ENCODE measurements at regions not wholly inside any gene's neighbourhood (a gene's known extent, or its start where the extent isn't known, plus 50 kb on each side); places are given as distances from the start of the nearest gene placed in this dataset.

GRCh38 chr2:241943209-241943850 lies 73.8 kb downstream of the RTP5 start:
- DNase-seq (ENCODE audit: low read depth), result no peak

GRCh38 chr2:241943961-241944575 lies 74.5 kb downstream of the RTP5 start:
- DNase-seq (ENCODE audit: low read depth), result no peak

DNA sequence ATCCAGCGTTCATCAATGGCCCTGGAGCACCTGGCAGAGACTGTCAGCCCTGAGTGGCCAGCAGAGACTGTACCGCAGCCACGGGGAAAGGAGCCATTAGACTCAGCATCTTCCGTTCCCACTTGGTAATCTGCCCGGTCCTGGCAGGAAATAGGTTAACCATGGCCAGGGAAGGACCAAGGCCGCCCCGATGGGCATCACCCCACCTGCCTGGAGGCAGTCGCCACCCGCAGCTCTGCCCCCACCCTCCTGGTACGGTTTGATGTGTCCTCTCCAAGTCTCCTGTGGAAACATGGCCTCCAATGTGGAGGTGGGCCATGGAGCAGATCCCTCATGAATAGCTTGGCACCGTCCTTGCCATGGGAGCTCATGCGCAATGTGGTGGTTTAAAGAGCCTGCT lies 75.3 kb downstream of the RTP5 start:
- no peak for DNase-seq (ENCODE audit: low read depth)

GRCh38 chr2:241945311-241945710 lies 75.8 kb downstream of the RTP5 start:
- DNase-seq (ENCODE audit: low read depth), result no peak

DNA sequence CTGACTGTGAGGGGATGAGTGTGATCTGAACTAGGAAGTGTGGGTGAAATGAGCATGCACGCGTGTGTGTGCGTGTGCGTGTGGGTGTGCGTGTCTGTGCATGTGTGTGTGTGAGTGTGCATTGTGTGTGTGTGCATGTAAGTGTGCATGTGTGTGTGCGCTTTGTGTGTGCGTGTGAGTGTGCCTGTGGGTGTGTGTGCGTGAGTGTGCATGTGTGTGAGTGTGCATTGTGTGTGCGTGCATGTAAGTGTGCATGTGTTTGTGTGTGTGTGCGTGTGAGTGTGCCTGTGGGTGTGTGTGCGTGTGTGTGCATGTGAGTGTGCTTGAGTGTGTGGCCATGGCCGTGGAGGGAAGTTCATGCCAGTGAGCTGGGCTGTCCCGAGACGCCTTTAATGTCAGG lies 76.3 kb downstream of the RTP5 start:
- DNase-seq (ENCODE audit: low read depth), result no peak

GRCh38 chr2:241946306-241947003 lies 76.9 kb downstream of the RTP5 start:
- DNase-seq (ENCODE audit: low read depth), result no peak

GRCh38 chr2:241947004-241947350 lies 77.4 kb downstream of the RTP5 start:
- no peak for DNase-seq (ENCODE audit: low read depth)

- DNase-seq (ENCODE audit: low read depth), result no peak
Measured at GRCh38 chr2:241947401-241947800, 77.9 kb downstream of the RTP5 start.

GRCh38 chr2:241947876-241948275 lies 78.3 kb downstream of the RTP5 start:
- no peak for DNase-seq (ENCODE audit: low read depth)

DNA sequence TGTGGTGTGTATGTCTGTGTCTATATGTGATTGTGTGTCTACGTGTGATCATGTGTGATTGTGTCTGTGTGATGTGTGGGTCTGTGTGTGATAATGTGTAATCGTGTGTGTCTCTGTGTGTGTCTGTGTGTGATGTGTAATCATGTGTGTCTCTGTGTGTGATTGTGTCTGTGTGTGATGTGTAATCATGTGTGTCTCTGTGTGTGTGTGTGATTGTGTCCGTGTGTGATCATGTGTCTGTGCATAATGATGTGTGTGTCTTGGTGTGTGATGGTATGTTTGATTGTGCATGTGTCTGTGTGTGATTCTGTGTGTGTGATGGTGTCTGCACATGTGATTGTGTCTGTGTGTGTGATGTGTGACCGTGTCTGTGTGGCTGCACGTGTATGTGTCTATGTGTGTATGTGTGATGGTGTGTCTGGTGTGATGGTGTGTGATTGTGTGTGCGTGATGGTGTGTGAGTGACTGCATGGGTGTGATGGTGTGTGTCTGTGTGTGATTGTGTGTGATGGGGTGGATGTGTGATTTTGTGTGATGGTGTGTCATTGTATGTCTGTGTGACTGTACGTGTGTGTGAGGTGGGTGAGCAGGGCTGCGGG lies 78.9 kb downstream of the RTP5 start:
- no peak for DNase-seq (ENCODE audit: low read depth)

DNA sequence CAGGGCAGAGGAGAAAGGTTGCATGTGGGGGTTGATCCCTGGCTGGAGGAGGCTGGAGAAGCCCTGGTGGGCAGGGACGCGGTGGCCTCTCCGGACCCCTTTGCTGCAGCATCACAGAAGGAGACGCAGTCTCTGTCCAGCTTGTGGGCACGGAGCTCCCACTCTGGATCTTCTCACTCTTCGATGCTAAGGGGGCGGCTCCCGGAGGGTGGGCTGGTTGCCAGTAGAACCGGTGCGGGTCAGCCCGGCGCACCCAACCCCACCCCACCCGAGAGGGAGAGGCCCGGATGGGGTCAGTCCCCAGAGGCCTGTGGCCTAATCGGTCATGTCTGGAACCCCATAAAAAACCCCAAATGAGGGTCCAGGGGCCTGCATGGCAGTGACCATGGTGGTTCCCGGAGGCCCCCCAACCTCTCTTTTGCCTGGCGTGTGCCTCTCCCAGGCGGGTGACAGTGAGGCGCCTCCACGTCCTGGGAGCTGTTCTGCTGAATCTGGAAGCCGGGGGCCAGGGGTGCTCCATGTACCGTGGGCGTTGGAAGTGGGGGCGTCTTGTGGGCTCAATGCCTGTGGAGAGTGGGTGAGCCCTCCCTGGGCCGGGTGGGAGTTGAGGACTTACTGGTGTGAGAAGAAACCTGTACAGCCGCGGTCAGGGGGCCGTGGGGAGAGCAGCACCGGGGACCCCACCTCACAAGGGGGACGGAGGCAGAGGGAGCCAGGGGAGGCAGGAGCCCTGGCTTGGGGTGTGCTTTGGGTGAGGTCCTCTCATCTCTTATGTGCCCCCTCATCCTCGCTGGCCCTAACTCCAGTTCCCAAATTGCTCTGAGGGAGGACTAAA lies 79.6 kb downstream of the RTP5 start:
- no peak for DNase-seq (ENCODE audit: low read depth)

- no peak for DNase-seq (ENCODE audit: low read depth)
Measured at GRCh38 chr2:241949736-241950412, 80.3 kb downstream of the RTP5 start.

DNA sequence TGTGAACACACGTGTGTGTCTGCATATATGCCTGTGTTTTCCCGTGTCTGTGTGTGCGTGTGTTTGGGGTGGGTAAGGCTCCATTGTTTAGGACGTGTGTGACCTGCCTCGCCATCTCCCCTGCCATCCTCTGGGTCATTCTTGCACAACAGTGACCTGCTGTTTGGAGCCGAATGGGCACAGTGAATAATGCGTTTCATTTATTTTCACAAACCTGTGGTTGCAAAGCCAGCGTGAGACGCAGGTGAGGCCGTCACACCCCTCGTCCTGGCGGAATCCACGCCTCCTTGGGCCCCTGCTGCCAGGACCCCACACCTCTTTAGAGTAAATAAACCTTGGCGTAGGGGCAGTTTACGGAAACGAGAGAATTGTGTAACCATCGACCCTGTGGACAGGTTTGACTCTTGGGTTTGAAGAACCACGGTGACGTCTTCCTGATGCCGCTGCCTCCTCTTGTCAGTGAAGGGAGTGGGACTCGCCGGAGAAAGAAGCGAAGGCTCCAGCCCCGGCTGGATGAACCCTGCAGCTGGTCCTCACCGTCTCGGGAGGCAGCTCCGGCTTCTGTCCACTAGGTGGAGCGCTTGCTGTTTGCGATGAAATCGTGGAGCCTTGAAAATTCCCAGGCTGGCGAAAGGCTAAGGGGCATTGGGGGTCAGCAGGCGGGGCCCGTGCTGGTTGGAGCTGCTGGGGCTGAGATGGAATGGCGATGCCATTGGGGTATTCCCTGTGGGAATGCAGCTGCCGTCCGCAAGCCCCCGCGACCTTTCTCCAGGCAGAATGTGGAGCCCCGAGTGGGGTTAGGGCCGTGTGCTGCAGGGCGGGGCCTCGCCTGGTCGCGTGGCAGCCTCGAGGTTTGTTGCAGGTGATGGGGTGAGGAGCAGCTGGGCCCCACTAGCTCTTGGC lies 81.1 kb downstream of the RTP5 start:
- peak; percentile 41 for DNase-seq (ENCODE audit: low read depth)

- DNase-seq (ENCODE audit: low read depth), result no peak
Measured at GRCh38 chr2:241951316-241951700, 81.8 kb downstream of the RTP5 start.

DNA sequence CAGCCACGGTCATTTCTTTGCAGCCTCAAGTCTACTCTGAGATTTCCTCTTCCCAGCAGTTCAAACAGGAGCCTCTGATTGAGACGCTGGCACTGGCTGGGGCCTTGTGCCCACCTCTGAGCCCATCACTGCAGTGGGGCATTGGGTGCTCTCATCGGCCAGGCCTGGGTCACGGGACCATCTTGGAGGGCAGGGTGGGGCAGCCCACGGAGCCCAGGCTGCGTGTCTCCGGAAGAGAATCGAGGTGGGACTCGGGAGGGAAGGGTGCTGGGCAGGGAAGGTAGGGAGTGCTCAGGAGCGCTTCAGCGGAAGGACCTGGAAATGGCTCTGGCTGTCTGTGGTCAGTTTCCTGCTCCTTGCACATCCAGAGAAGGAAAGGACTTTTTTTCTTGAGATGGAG lies 82.4 kb downstream of the RTP5 start:
- no peak for DNase-seq (ENCODE audit: low read depth)

- DNase-seq (ENCODE audit: low read depth), result no peak
Measured at GRCh38 chr2:241952816-241953215, 83.3 kb downstream of the RTP5 start.

GRCh38 chr2:241953324-241953928 lies 83.9 kb downstream of the RTP5 start:
- no peak for DNase-seq (ENCODE audit: low read depth)

DNA sequence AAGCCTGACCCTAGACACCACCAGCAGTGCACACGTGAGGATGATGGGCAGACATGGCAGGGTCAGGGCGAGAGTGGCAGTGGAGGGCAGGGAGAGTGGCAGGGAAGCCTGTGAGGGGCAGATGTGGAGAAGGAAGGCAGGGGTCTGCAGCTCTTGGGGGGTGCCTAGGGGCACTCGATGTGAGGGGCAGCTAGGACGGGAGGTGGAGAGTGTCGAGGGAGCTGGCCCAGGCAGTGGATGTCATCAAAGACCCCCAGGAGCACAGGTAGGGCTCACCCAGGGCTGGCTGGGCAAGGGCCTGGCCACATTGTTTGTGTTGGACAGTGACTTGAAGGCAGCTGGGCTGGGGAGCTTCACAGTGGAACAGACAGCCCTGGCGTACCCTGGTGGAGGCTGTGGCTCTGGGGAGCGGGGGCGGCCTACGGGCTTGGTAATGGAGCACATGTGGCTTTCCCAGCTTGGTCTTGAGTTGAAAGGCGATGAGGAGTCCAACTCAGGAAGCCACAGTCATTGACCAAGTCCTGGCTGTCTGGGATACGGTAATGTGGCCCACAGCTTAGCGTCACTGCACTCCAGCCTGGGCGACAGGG lies 87.1 kb downstream of the RTP5 start:
- DNase-seq (ENCODE audit: low read depth), result no peak

DNA sequence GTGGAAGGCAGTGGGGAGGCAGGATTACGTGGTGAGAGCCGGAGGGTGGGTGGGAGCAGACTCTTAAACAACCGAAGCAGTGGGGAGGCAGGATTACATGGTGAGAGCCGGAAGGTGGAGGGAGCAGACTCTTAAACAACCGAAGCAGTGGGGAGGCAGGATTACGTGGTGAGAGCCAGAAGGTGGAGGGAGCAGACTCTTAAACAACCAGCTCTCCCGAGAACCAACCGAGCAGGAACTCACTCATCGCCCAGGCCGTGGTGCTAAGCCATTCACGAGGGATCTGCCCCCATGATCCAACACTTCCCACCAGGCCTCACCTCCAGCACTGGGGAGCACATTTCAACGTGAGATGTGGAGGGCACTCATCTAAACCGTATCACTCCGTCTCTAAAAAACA lies 87.7 kb downstream of the RTP5 start:
- DNase-seq (ENCODE audit: low read depth), result no peak
